ENCODE measurements at regions not wholly inside any gene's neighbourhood (a gene's known extent, or its start where the extent isn't known, plus 50 kb on each side); places are given as distances from the start of the nearest gene placed in this dataset.

GRCh38 chr4:125505621-125506020, 190.9 kb downstream of the FAT4 start:
- POLR2A ChIA-PET: no interaction called here
- CTCF ChIA-PET: no interaction called here

GRCh38 chr4:125507141-125507540, 192.4 kb downstream of the FAT4 start:
- POLR2A ChIA-PET: no interaction called here
- CTCF ChIA-PET: no interaction called here

GRCh38 chr4:125511715-125512114, 197.0 kb downstream of the FAT4 start:
- ChIA-PET POLR2A (no interaction called here), CTCF (no interaction called here)

- ChIA-PET CTCF (no interaction called here), POLR2A (no interaction called here)
Measured at GRCh38 chr4:125515016-125515415, 200.3 kb downstream of the FAT4 start.

GRCh38 chr4:125517831-125518230, 203.1 kb downstream of the FAT4 start:
- CTCF ChIA-PET: no interaction called here
- POLR2A ChIA-PET: no interaction called here

- POLR2A ChIA-PET: no interaction called here
Measured at GRCh38 chr4:125518281-125518680, 203.5 kb downstream of the FAT4 start.

GRCh38 chr4:125519371-125520146, 204.8 kb downstream of the FAT4 start:
- CTCF ChIA-PET: no interaction called here

More at GRCh38 chr4:125518281-125518680, 203.5 kb downstream of the FAT4 start:
- CTCF ChIA-PET: no interaction called here

GRCh38 chr4:125520258-125520990, 205.7 kb downstream of the FAT4 start:
- ChIA-PET CTCF (no interaction called here), POLR2A (no interaction called here)

More at GRCh38 chr4:125519371-125520146, 204.8 kb downstream of the FAT4 start:
- POLR2A ChIA-PET: no interaction called here

GRCh38 chr4:125522588-125522987, 207.8 kb downstream of the FAT4 start:
- CTCF ChIA-PET: no interaction called here
- POLR2A ChIA-PET: no interaction called here

GRCh38 chr4:125522992-125523391, 208.2 kb downstream of the FAT4 start:
- POLR2A ChIA-PET: no interaction called here

GRCh38 chr4:125526420-125526819, 211.7 kb downstream of the FAT4 start:
- ChIA-PET POLR2A (no interaction called here), CTCF (no interaction called here)

More at GRCh38 chr4:125522992-125523391, 208.2 kb downstream of the FAT4 start:
- CTCF ChIA-PET: no interaction called here

- ChIA-PET POLR2A (no interaction called here), CTCF (no interaction called here)
Measured at GRCh38 chr4:125527681-125528080, 212.9 kb downstream of the FAT4 start.

GRCh38 chr4:125529071-125529470, 214.3 kb downstream of the FAT4 start:
- CTCF ChIA-PET: no interaction called here
- POLR2A ChIA-PET: no interaction called here

- CTCF ChIA-PET: no interaction called here
- POLR2A ChIA-PET: no interaction called here
Measured at GRCh38 chr4:125538670-125539069, 223.9 kb downstream of the FAT4 start.

- ChIA-PET CTCF (no interaction called here), POLR2A (no interaction called here)
Measured at GRCh38 chr4:125539691-125540090, 224.9 kb downstream of the FAT4 start.

- ChIA-PET CTCF (no interaction called here), POLR2A (no interaction called here)
Measured at GRCh38 chr4:125541836-125542385, 227.2 kb downstream of the FAT4 start.

GRCh38 chr4:125546272-125546671, 231.5 kb downstream of the FAT4 start:
- POLR2A ChIA-PET: no interaction called here
- CTCF ChIA-PET: no interaction called here

- POLR2A ChIA-PET: no interaction called here
- CTCF ChIA-PET: no interaction called here
Measured at GRCh38 chr4:125547836-125548235, 233.1 kb downstream of the FAT4 start.

GRCh38 chr4:125550769-125551168, 236.0 kb downstream of the FAT4 start:
- ChIA-PET POLR2A (no interaction called here), CTCF (no interaction called here)

- CTCF ChIA-PET: no interaction called here
- POLR2A ChIA-PET: no interaction called here
Measured at GRCh38 chr4:125551466-125551865, 236.7 kb downstream of the FAT4 start.

GRCh38 chr4:125551967-125552366, 237.2 kb downstream of the FAT4 start:
- POLR2A ChIA-PET: no interaction called here

GRCh38 chr4:125572601-125573000, 257.8 kb downstream of the FAT4 start:
- CTCF ChIA-PET: no interaction called here
- POLR2A ChIA-PET: no interaction called here

More at GRCh38 chr4:125551967-125552366, 237.2 kb downstream of the FAT4 start:
- CTCF ChIA-PET: no interaction called here

All from activated CD8-positive, alpha-beta memory T cell treated with anti-CD3 and anti-CD28 coated beads for 36 hours (primary cell).